HL-60 (cell line): ENCODE measurements at regions not wholly inside any gene's neighbourhood (a gene's known extent, or its start where the extent isn't known, plus 50 kb on each side); places are given as distances from the start of the nearest gene placed in this dataset.
"Not testable (repeated sequence)": the region's sequence is repeated elsewhere in the genome, so short reads cannot be mapped to it uniquely, and the experiment has no call there.

Experiments
- POLR2AphosphoS5 ChIP-seq: IDR thresholded peaks from 2 replicates; pipeline ENCODE4 v1.6.1; 2012; ENCODE audit warnings: low read depth
- SPI1 ChIP-seq: IDR thresholded peaks from 2 replicates; pipeline ENCODE4 v1.6.1; 2012; ENCODE audit warnings: low read depth, mild to moderate bottlenecking, borderline replicate concordance
- TF ChIP-seq, protein P1 (sequence below): IDR thresholded peaks from one replicate; pipeline ENCODE4 v1.5.1; 2011; ENCODE audit warnings: low read length, control low read depth, inconsistent platforms; ENCODE audit not compliant: insufficient read depth
- TF ChIP-seq, protein P2 (sequence below): IDR thresholded peaks from 2 replicates; pipeline ENCODE4 v1.6.1; 2012; ENCODE audit warnings: low read depth; ENCODE audit not compliant: insufficient replicate concordance

DNA sequence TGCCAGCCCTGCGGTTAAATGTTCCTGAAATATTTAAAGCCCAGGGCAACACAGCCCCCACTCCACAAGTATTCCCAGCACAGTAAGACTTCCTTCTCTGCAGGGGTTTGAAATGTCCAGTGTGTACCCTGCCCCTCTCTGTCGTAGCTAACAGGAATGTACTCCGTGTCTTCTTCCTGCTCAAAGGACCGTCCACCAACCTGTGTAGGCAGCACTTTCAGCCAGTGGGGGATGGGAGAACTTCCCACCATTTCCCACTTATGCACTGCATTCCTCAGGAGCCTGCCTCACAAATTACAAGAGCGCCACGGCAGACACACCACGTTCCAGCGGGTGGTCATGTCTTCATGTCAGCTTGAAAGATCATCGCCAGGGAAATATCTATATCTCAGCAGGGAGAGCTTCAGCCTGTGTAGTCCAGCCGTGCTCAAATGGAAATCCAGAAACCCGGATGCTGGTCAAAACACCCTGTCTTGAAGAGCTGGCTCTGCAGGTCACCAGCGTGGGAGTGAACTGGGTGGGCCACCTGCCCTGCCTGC, 65.7 kb downstream of the ART5 start:
- not testable (repeated sequence) for TF ChIP-seq POLR2AphosphoS5, SPI1
- TF ChIP-seq, protein P1, sequence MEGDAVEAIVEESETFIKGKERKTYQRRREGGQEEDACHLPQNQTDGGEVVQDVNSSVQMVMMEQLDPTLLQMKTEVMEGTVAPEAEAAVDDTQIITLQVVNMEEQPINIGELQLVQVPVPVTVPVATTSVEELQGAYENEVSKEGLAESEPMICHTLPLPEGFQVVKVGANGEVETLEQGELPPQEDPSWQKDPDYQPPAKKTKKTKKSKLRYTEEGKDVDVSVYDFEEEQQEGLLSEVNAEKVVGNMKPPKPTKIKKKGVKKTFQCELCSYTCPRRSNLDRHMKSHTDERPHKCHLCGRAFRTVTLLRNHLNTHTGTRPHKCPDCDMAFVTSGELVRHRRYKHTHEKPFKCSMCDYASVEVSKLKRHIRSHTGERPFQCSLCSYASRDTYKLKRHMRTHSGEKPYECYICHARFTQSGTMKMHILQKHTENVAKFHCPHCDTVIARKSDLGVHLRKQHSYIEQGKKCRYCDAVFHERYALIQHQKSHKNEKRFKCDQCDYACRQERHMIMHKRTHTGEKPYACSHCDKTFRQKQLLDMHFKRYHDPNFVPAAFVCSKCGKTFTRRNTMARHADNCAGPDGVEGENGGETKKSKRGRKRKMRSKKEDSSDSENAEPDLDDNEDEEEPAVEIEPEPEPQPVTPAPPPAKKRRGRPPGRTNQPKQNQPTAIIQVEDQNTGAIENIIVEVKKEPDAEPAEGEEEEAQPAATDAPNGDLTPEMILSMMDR = not testable (repeated sequence)
- TF ChIP-seq, protein P2, sequence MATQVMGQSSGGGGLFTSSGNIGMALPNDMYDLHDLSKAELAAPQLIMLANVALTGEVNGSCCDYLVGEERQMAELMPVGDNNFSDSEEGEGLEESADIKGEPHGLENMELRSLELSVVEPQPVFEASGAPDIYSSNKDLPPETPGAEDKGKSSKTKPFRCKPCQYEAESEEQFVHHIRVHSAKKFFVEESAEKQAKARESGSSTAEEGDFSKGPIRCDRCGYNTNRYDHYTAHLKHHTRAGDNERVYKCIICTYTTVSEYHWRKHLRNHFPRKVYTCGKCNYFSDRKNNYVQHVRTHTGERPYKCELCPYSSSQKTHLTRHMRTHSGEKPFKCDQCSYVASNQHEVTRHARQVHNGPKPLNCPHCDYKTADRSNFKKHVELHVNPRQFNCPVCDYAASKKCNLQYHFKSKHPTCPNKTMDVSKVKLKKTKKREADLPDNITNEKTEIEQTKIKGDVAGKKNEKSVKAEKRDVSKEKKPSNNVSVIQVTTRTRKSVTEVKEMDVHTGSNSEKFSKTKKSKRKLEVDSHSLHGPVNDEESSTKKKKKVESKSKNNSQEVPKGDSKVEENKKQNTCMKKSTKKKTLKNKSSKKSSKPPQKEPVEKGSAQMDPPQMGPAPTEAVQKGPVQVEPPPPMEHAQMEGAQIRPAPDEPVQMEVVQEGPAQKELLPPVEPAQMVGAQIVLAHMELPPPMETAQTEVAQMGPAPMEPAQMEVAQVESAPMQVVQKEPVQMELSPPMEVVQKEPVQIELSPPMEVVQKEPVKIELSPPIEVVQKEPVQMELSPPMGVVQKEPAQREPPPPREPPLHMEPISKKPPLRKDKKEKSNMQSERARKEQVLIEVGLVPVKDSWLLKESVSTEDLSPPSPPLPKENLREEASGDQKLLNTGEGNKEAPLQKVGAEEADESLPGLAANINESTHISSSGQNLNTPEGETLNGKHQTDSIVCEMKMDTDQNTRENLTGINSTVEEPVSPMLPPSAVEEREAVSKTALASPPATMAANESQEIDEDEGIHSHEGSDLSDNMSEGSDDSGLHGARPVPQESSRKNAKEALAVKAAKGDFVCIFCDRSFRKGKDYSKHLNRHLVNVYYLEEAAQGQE = not testable (repeated sequence)
